Choroid plexus epithelial cell (primary cell): ENCODE measurements at regions not wholly inside any gene's neighbourhood (a gene's known extent, or its start where the extent isn't known, plus 50 kb on each side); places are given as distances from the start of the nearest gene placed in this dataset.

Source experiments
- DNase-seq: peaks from one replicate; pipeline ENCODE4 v3.0.0-alpha.2; 2010; ENCODE audit warnings: low read depth
- H3K4me3 ChIP-seq: 2 replicates; pipeline ENCODE4 v1.5.1; 2011; ENCODE audit warnings: low read depth, mild to moderate bottlenecking, control low read depth, low read length, moderate library complexity
- CTCF ChIP-seq: conservative IDR thresholded peaks from 2 replicates; pipeline ENCODE4 v1.5.1; 2011; ENCODE audit warnings: low read depth, mild to moderate bottlenecking, control low read depth, inconsistent platforms, low read length, moderate library complexity

GRCh38 chr1:199283794-199284193 lies 645.0 kb downstream of the PTPRC start:
- DNase-seq: peak; percentile 17
- no peak for TF ChIP-seq CTCF
- no peak overlapping the region for H3K4me3 ChIP-seq

- no peak overlapping the region for H3K4me3 ChIP-seq
- no peak for DNase-seq
- no peak for TF ChIP-seq CTCF
These were observed 648.4 kb downstream of the PTPRC start for GRCh38 chr1:199287206-199287605.

- TF ChIP-seq CTCF: peak; percentile 22
These were observed 648.8 kb downstream of the PTPRC start for GRCh38 chr1:199287647-199288046.

GRCh38 chr1:199290186-199290585 lies 651.3 kb downstream of the PTPRC start:
- no peak overlapping the region for H3K4me3 ChIP-seq
- peak; percentile 47 for DNase-seq
- TF ChIP-seq CTCF: no peak

More at GRCh38 chr1:199287647-199288046, 648.8 kb downstream of the PTPRC start:
- H3K4me3 ChIP-seq: no peak overlapping the region
- DNase-seq: peak; percentile 38

- no peak for DNase-seq
- no peak for TF ChIP-seq CTCF
- no peak overlapping the region for H3K4me3 ChIP-seq
These were observed 652.3 kb downstream of the PTPRC start for GRCh38 chr1:199291022-199291740.

- DNase-seq: no peak
- TF ChIP-seq CTCF: no peak
- H3K4me3 ChIP-seq: no peak overlapping the region
These were observed 654.1 kb downstream of the PTPRC start for GRCh38 chr1:199292896-199293295.

- H3K4me3 ChIP-seq: no peak overlapping the region
- no peak for DNase-seq
- no peak for TF ChIP-seq CTCF
These were observed 656.3 kb downstream of the PTPRC start for GRCh38 chr1:199295107-199295506.
